Stomach (tissue), 4 donors: ENCODE measurements at regions not wholly inside any gene's neighbourhood (a gene's known extent, or its start where the extent isn't known, plus 50 kb on each side); places are given as distances from the start of the nearest gene placed in this dataset.

Source experiments
- POLR2A ChIP-seq, 4 donors: fragments of 450-650 bp; IDR thresholded peaks; one replicate each; pipeline ENCODE4 v1.6.1; 2016; ENCODE audit warnings: antibody characterized with exemption in 4 of 4, control low read depth in 2 of 4, mild to moderate bottlenecking in 1 of 4, moderate library complexity in 1 of 4
- POLR2AphosphoS5 ChIP-seq, 3 donors: sonication (generic); formaldehyde crosslinking; IDR thresholded peaks; one replicate each; pipeline ENCODE4 v1.6.1; 2016; ENCODE audit warnings: antibody characterized with exemption in 3 of 3
- TF ChIP-seq, protein P1 (sequence below), 7 experiments: fragments of 450-650 bp in 4 of 7; fragments of 200-600 bp in 3 of 7; sonication (generic) in 3 of 7; IDR thresholded peaks; one replicate each; pipeline ENCODE4 v1.5.1; 2016 to 2019; ENCODE audit warnings: antibody characterized with exemption in 7 of 7, control low read depth in 2 of 7, mild to moderate bottlenecking in 1 of 7

GRCh38 chr15:92788196-92788595 is 111.9 kb upstream of the CHD2 start:
- TF ChIP-seq, protein P1, sequence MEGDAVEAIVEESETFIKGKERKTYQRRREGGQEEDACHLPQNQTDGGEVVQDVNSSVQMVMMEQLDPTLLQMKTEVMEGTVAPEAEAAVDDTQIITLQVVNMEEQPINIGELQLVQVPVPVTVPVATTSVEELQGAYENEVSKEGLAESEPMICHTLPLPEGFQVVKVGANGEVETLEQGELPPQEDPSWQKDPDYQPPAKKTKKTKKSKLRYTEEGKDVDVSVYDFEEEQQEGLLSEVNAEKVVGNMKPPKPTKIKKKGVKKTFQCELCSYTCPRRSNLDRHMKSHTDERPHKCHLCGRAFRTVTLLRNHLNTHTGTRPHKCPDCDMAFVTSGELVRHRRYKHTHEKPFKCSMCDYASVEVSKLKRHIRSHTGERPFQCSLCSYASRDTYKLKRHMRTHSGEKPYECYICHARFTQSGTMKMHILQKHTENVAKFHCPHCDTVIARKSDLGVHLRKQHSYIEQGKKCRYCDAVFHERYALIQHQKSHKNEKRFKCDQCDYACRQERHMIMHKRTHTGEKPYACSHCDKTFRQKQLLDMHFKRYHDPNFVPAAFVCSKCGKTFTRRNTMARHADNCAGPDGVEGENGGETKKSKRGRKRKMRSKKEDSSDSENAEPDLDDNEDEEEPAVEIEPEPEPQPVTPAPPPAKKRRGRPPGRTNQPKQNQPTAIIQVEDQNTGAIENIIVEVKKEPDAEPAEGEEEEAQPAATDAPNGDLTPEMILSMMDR (IDR thresholded peaks at IDR 0.05): no peak
- no peak for TF ChIP-seq POLR2A (IDR thresholded peaks at IDR 0.05)
- no peak for TF ChIP-seq POLR2AphosphoS5 (IDR thresholded peaks at IDR 0.05)
